K562 (cell line): ENCODE measurements at regions not wholly inside any gene's neighbourhood (a gene's known extent, or its start where the extent isn't known, plus 50 kb on each side); places are given as distances from the start of the nearest gene placed in this dataset.
A peak's percentile ranks its signal among the peaks of the same experiment; 100 is the strongest.

Experiments
- ATAC-seq: fragments of 200-7000 bp; cut with Tn5 transposase; 3 replicates; pipeline ENCODE4 v1.9.1; 2020; ENCODE audit warnings: moderate library complexity
- BruUV-seq: library from RNA; stranded (reverse); fragments of 400-500 nt; replicated peaks from 2 replicates; lab custom pipeline; 2021; lab: Mats Ljungman, UMichigan
- CTCF ChIA-PET: fragments of 300-600 bp; formaldehyde crosslinking; extraction: SDS; loops from one replicate; lab custom pipeline; 2021; ENCODE audit warnings: low intra/inter-chr PET ratio; lab: Yijun Ruan, JAX
- POLR2A ChIA-PET: fragments of 300-600, 350-650 bp; sonication (Branson Sonifier 250); formaldehyde crosslinking; extraction: SDS; loops from one replicate; lab custom pipeline; 2021; ENCODE audit warnings: antibody characterized with exemption, inconsistent platforms; lab: Yijun Ruan, JAX
- DNase-seq, 4 experiments: peaks; one replicate each; pipeline versions ENCODE4 v3.0.0 to v3.0.0-alpha.2; 2011 to 2018; ENCODE audit warnings: low spot score in 3 of 4, mixed read lengths in 3 of 4; ENCODE audit errors: extremely low read depth in 1 of 4
- FAIRE-seq: peaks from 2 replicates; lab custom pipeline; 2011; peaks lifted over from hg19 to GRCh38; lab: Jason Lieb, UNC
- H2AFZ ChIP-seq: 2 replicates; pipeline ENCODE4 v1.6.0; 2011; ENCODE audit warnings: low read depth, low read length, control low read depth, inconsistent platforms
- H3K27ac ChIP-seq: fragments of 200-600 bp; 3 replicates; pipeline ENCODE4 v1.8.0; 2011; ENCODE audit warnings: low read depth, mild to moderate bottlenecking, control low read depth, inconsistent platforms, low read length, moderate library complexity, mixed read lengths; ENCODE audit errors: extremely low read depth
- H3K27me3 ChIP-seq, 2 experiments: fragments of 300-600 bp in 1 of 2; 2 replicates in 1 of 2; 3 replicates in 1 of 2; pipeline versions ENCODE4 v1.6.0 to v1.8.0; 2011; ENCODE audit warnings: inconsistent platforms in 2 of 2, low read length in 2 of 2, mild to moderate bottlenecking in 1 of 2, mixed read lengths in 1 of 2, moderate library complexity in 1 of 2; ENCODE audit not compliant: control insufficient read depth in 2 of 2, insufficient read depth in 2 of 2
- H3K36me3 ChIP-seq: fragments of 300-600 bp; 3 replicates; pipeline ENCODE4 v1.8.0; 2011; ENCODE audit warnings: mild to moderate bottlenecking, low read length, inconsistent platforms; ENCODE audit not compliant: control insufficient read depth, insufficient read depth
- H3K4me1 ChIP-seq, 2 experiments: fragments of 200-600 bp in 1 of 2; replicated peaks in 1 of 2; 2 replicates in 1 of 2; 3 replicates in 1 of 2; pipeline versions ENCODE4 v1.5.1 to v1.8.0; 2011; ENCODE audit warnings: inconsistent platforms in 2 of 2, low read length in 2 of 2, mild to moderate bottlenecking in 1 of 2, mixed read lengths in 1 of 2, moderate library complexity in 1 of 2; ENCODE audit not compliant: control insufficient read depth in 2 of 2, insufficient read depth in 2 of 2
- H3K4me2 ChIP-seq: 2 replicates; pipeline ENCODE4 v1.6.1; 2011; ENCODE audit warnings: low read length, control low read depth, inconsistent platforms, mixed read lengths; ENCODE audit not compliant: insufficient read depth
- H3K4me3 ChIP-seq: fragments of 200-600 bp; sonication (generic), shearing (Covaris generic); 2 replicates; pipeline ENCODE4 v1.5.1; 2016; ENCODE audit warnings: control low read depth, inconsistent platforms
- H3K79me2 ChIP-seq: fragments of 200-600 bp; 3 replicates; pipeline ENCODE4 v1.8.0; 2011; ENCODE audit warnings: low read length, inconsistent platforms; ENCODE audit not compliant: control insufficient read depth, insufficient read depth
- H3K9ac ChIP-seq, 2 experiments: 2 replicates each; pipeline versions ENCODE4 v1.6.0 to v1.6.1; 2011; ENCODE audit warnings: low read depth in 2 of 2, low read length in 2 of 2, control low read depth in 1 of 2, inconsistent platforms in 1 of 2, mild to moderate bottlenecking in 1 of 2, mixed read lengths in 1 of 2; ENCODE audit not compliant: insufficient read depth in 1 of 2
- H3K9me1 ChIP-seq: one replicate; pipeline ENCODE4 v1.6.0; 2011; ENCODE audit warnings: inconsistent platforms, mild to moderate bottlenecking, low read length, moderate library complexity; ENCODE audit not compliant: control insufficient read depth, insufficient read depth
- H3K9me3 ChIP-seq: replicated peaks from 2 replicates; pipeline ENCODE4 v1.5.1; 2011; ENCODE audit warnings: low read depth, low read length, inconsistent platforms; ENCODE audit not compliant: control insufficient read depth, insufficient read depth
- H4K20me1 ChIP-seq: replicated peaks from 2 replicates; pipeline ENCODE4 v1.6.1; 2011; ENCODE audit warnings: low read length, inconsistent platforms, mixed read lengths; ENCODE audit not compliant: control insufficient read depth, insufficient read depth
- C11orf30 ChIP-seq: fragments of 450-650 bp; IDR thresholded peaks from 2 replicates; pipeline ENCODE4 v1.6.1; 2016; ENCODE audit warnings: low read depth, mild to moderate bottlenecking
- CREB3L1 ChIP-seq: fragments of 450-650 bp; IDR thresholded peaks from 2 replicates; pipeline ENCODE4 v1.6.1; 2014; ENCODE audit warnings: low read depth, mild to moderate bottlenecking, moderate library complexity, borderline replicate concordance
- KAT8 ChIP-seq: fragments of 450-650 bp; IDR thresholded peaks from 2 replicates; pipeline ENCODE4 v1.6.1; 2016; ENCODE audit warnings: low read depth, mild to moderate bottlenecking
- NFE2 ChIP-seq: IDR thresholded peaks from 2 replicates; pipeline ENCODE4 v1.6.1; 2014; ENCODE audit warnings: antibody characterized with exemption, low read depth
- RNF219 ChIP-seq: fragments of 250-450 bp; sonication (Bioruptor Pico); IDR thresholded peaks from 2 replicates; pipeline ENCODE4 v1.5.0; 2022; ENCODE audit warnings: mild to moderate bottlenecking
- SLC30A9 ChIP-seq: fragments of 250-450 bp; sonication (Bioruptor Pico); IDR thresholded peaks from 2 replicates; pipeline ENCODE4 v1.8.0; 2022; ENCODE audit warnings: mild to moderate bottlenecking, moderate library complexity
- SMARCC2 ChIP-seq: fragments of 450-650 bp; IDR thresholded peaks from 2 replicates; pipeline ENCODE4 v1.6.1; 2017; ENCODE audit warnings: antibody characterized with exemption, moderate library complexity, mild to moderate bottlenecking, low read depth
- STAT5B ChIP-seq: fragments of 250-450 bp; sonication (Bioruptor Pico); IDR thresholded peaks from 2 replicates; pipeline ENCODE4 v1.8.0; 2021; ENCODE audit warnings: mild to moderate bottlenecking, inconsistent platforms
- USF2 ChIP-seq: sonication (generic); formaldehyde crosslinking; IDR thresholded peaks from 2 replicates; pipeline ENCODE4 v1.5.0; 2020; ENCODE audit warnings: missing genetic modification reagents
- VEZF1 ChIP-seq: fragments of 200-800 bp; sonication (Bioruptor generic); IDR thresholded peaks from 2 replicates; pipeline ENCODE4 v1.6.1; 2017; ENCODE audit warnings: missing genetic modification characterization, missing compliant biosample characterization
- WGBS: fragments of 100-300 bp; shearing (Covaris generic); methylation state at CpG from one replicate; pipeline ENCODE4 v1.1.6; 2016; ENCODE audit warnings: low coverage, mixed read lengths; ENCODE audit not compliant: insufficient coverage; ENCODE audit errors: missing lambda C conversion rate; 5-methylcytosine and 5-hydroxymethylcytosine counted together
- in situ Hi-C: fragments of 300-500 bp; cut with MboI; formaldehyde crosslinking; loops from 4 replicates; pipeline ENCODE4 v1.15.0; 2018; ENCODE audit warnings: inconsistent platforms, mixed read lengths
- intact Hi-C: fragments of 100-400 bp; cut with micrococcal nuclease; formaldehyde crosslinking; loops from 2 replicates; pipeline ENCODE4 v1.14.2; 2022

- TF ChIP-seq RNF219 (CRISPR knock-in tag) (no peak), SMARCC2 (no peak), SLC30A9 (CRISPR knock-in tag) (no peak), CREB3L1 (no peak), KAT8 (no peak)
Measured at GRCh38 chr5:143985832-143986515, 174.0 kb downstream of the HMHB1 start (continued).

GRCh38 chr5:143986516-143987212, 174.7 kb downstream of the HMHB1 start:
- WGBS, result 2% methylated on average over 6 of the region's 6 CpGs
- H3K9me3 ChIP-seq, result peaks cover 2% of the 10 kb centered on the region; the same call in 1 of the 2 replicates
- H3K4me3 ChIP-seq, result no peak overlapping the region
- no peak overlapping the region for H3K9ac ChIP-seq
- no peaks in the 10 kb centered on the region for H3K4me1 ChIP-seq
- H3K27ac ChIP-seq, result no peak overlapping the region
- no peak overlapping the region for H3K4me2 ChIP-seq
- intact Hi-C loops, result no loop called here
- no peaks in the 10 kb centered on the region for H4K20me1 ChIP-seq
- H3K9me1 ChIP-seq, result no peaks in the 10 kb centered on the region
- ChIA-PET CTCF (no interaction called here), POLR2A (no interaction called here)
- ATAC-seq (no peak), DNase-seq (no peak), FAIRE-seq (no peak)
- in situ Hi-C loops, result no loop called here
- no peaks in the 10 kb centered on the region for H3K36me3 ChIP-seq
- H3K27me3 ChIP-seq, result no peaks in the 10 kb centered on the region
- H2AFZ ChIP-seq, result no peak overlapping the region
- H3K79me2 ChIP-seq, result no peaks in the 10 kb centered on the region
- BruUV-seq, result no TSS peak
- TF ChIP-seq C11orf30 (no peak), VEZF1 (CRISPR knock-in tag) (no peak), NFE2 (peak; percentile 47), STAT5B (CRISPR knock-in tag) (no peak), USF2 (no peak)
